ENCODE measurements at regions not wholly inside any gene's neighbourhood (a gene's known extent, or its start where the extent isn't known, plus 50 kb on each side); places are given as distances from the start of the nearest gene placed in this dataset.

- Histone ChIP-seq H3K36me3 (no peaks in the 10 kb centered on the region), H3K27me3 (ENCODE audit: low read depth) (peaks cover 27% of the 10 kb centered on the region), H3K4me3 (no peak overlapping the region), H3K9me3 (replicated peaks) (no peaks in the 10 kb centered on the region), H3K27ac (replicated peaks) (no peak overlapping the region), H3K4me1 (peaks cover 11% of the 10 kb centered on the region)
- no peak for DNase-seq
- intact Hi-C loops (cut with micrococcal nuclease), result no loop called here
- TF ChIP-seq CTCF (IDR thresholded peaks at IDR 0.05; ENCODE audit: borderline replicate concordance), result no peak
Observed at GRCh38 chr9:134272302-134273023, 53.8 kb upstream of the RXRA start.

GRCh38 chr9:134273647-134274046, 52.6 kb upstream of the RXRA start:
- Histone ChIP-seq H3K9me3 (replicated peaks) (no peaks in the 10 kb centered on the region), H3K4me1 (no peaks in the 10 kb centered on the region), H3K4me3 (no peak overlapping the region), H3K36me3 (no peaks in the 10 kb centered on the region), H3K27me3 (ENCODE audit: low read depth) (peaks cover 27% of the 10 kb centered on the region), H3K27ac (replicated peaks) (no peak overlapping the region)
- DNase-seq, result no peak
- no peak for TF ChIP-seq CTCF (IDR thresholded peaks at IDR 0.05; ENCODE audit: borderline replicate concordance)
- intact Hi-C loops (cut with micrococcal nuclease), result no loop called here

GRCh38 chr9:134275375-134275774, 50.9 kb upstream of the RXRA start:
- TF ChIP-seq CTCF (IDR thresholded peaks at IDR 0.05; ENCODE audit: borderline replicate concordance), result no peak
- Histone ChIP-seq H3K27ac (replicated peaks) (no peak overlapping the region), H3K27me3 (ENCODE audit: low read depth) (peaks cover 27% of the 10 kb centered on the region), H3K4me3 (no peak overlapping the region), H3K9me3 (replicated peaks) (no peaks in the 10 kb centered on the region), H3K4me1 (no peaks in the 10 kb centered on the region), H3K36me3 (no peaks in the 10 kb centered on the region)
- intact Hi-C loops (cut with micrococcal nuclease), result no loop called here
- DNase-seq, result no peak

- no peaks in the 10 kb centered on the region for H3K9me3 ChIP-seq (replicated peaks)
- TF ChIP-seq CTCF (IDR thresholded peaks at IDR 0.05; ENCODE audit: borderline replicate concordance), result no peak
- no peaks in the 10 kb centered on the region for H3K4me1 ChIP-seq
- peaks cover 27% of the 10 kb centered on the region for H3K27me3 ChIP-seq (ENCODE audit: low read depth)
- intact Hi-C loops (cut with micrococcal nuclease), result no loop called here
- H3K27ac ChIP-seq (replicated peaks), result no peak overlapping the region
- no peak overlapping the region for H3K4me3 ChIP-seq
- DNase-seq, result no peak
- H3K36me3 ChIP-seq, result no peaks in the 10 kb centered on the region
Observed at GRCh38 chr9:134276453-134277245, 49.6 kb upstream of the RXRA start.
